G401 (cell line): ENCODE measurements at regions not wholly inside any gene's neighbourhood (a gene's known extent, or its start where the extent isn't known, plus 50 kb on each side); places are given as distances from the start of the nearest gene placed in this dataset.
"Not testable (repeated sequence)": the region's sequence is repeated elsewhere in the genome, so short reads cannot be mapped to it uniquely, and the experiment has no call there.

Source experiments
- DNase-seq: peaks from one replicate; pipeline ENCODE4 v3.0.0-alpha.2; 2015; ENCODE audit warnings: low spot score
- in situ Hi-C: cut with HindIII; loops from 2 replicates; pipeline ENCODE4 v1.10.0; 2016; ENCODE audit warnings: low sequenced_read_pairs, mixed read lengths

GRCh38 chr15:20376872-20377271, 164.7 kb downstream of the GOLGA6L6 start:
- DNase-seq = no peak
- in situ Hi-C loops = no loop called here

- DNase-seq, in situ Hi-C loops: not testable (repeated sequence)
These were observed 169.2 kb downstream of the GOLGA6L6 start for GRCh38 chr15:20372416-20372815.

GRCh38 chr15:20369500-20369899, 172.1 kb downstream of the GOLGA6L6 start:
- in situ Hi-C loops = no loop called here
- DNase-seq = no peak

GRCh38 chr15:20368974-20369373, 172.6 kb downstream of the GOLGA6L6 start:
- in situ Hi-C loops = no loop called here

GRCh38 chr15:20367093-20367492, 174.5 kb downstream of the GOLGA6L6 start:
- no peak for DNase-seq
- in situ Hi-C loops = no loop called here

More at GRCh38 chr15:20368974-20369373, 172.6 kb downstream of the GOLGA6L6 start:
- no peak for DNase-seq

GRCh38 chr15:20363591-20363990, 178.0 kb downstream of the GOLGA6L6 start:
- in situ Hi-C loops, DNase-seq: not testable (repeated sequence)

- peak; percentile 10 for DNase-seq
- in situ Hi-C loops = no loop called here
These were observed 180.5 kb downstream of the GOLGA6L6 start for GRCh38 chr15:20361091-20361490.

GRCh38 chr15:20358779-20359414, 182.7 kb downstream of the GOLGA6L6 start:
- peak; percentile 69 for DNase-seq
- in situ Hi-C loops = no loop called here

GRCh38 chr15:20358066-20358778, 183.4 kb downstream of the GOLGA6L6 start:
- in situ Hi-C loops = no loop called here
- peak; percentile 93 for DNase-seq

- no peak for DNase-seq
- in situ Hi-C loops = no loop called here
These were observed 184.0 kb downstream of the GOLGA6L6 start for GRCh38 chr15:20357481-20358065.

- in situ Hi-C loops = no loop called here
- DNase-seq = no peak
These were observed 184.6 kb downstream of the GOLGA6L6 start for GRCh38 chr15:20356911-20357480.

GRCh38 chr15:20356444-20356910, 185.1 kb downstream of the GOLGA6L6 start:
- in situ Hi-C loops = no loop called here
- peak; percentile 92 for DNase-seq

- no peak for DNase-seq
- in situ Hi-C loops = no loop called here
These were observed 186.2 kb downstream of the GOLGA6L6 start for GRCh38 chr15:20355256-20355868.

GRCh38 chr15:20354884-20355223, 186.7 kb downstream of the GOLGA6L6 start:
- DNase-seq, in situ Hi-C loops: not testable (repeated sequence)

GRCh38 chr15:20353966-20354883, 187.4 kb downstream of the GOLGA6L6 start:
- in situ Hi-C loops = no loop called here
- no peak for DNase-seq

GRCh38 chr15:20352241-20353200, 189.1 kb downstream of the GOLGA6L6 start:
- no peak for DNase-seq
- in situ Hi-C loops = no loop called here

- in situ Hi-C loops = no loop called here
- no peak for DNase-seq
These were observed 190.1 kb downstream of the GOLGA6L6 start for GRCh38 chr15:20351448-20351971.
